DOHH2 (cell line): ENCODE measurements at regions not wholly inside any gene's neighbourhood (a gene's known extent, or its start where the extent isn't known, plus 50 kb on each side); places are given as distances from the start of the nearest gene placed in this dataset.

ENCODE experiments used
- H3F3A ChIP-seq: fragments of 200-600 bp; sonication (generic), shearing (Covaris generic); 2 replicates; pipeline ENCODE4 v1.6.0; 2016; ENCODE audit warnings: antibody characterized with exemption, mild to moderate bottlenecking; ENCODE audit not compliant: control insufficient read depth, insufficient read depth
- H3K27ac ChIP-seq: fragments of 200-600 bp; sonication (generic); 2 replicates; pipeline ENCODE4 v1.5.1; 2014; ENCODE audit warnings: low read depth, mild to moderate bottlenecking, low read length, moderate library complexity
- H3K27me3 ChIP-seq: fragments of 200-600 bp; sonication (generic); 2 replicates; pipeline ENCODE4 v1.6.1; 2014; ENCODE audit warnings: mild to moderate bottlenecking, low read length, mixed read lengths; ENCODE audit not compliant: control insufficient read depth
- H3K36me3 ChIP-seq: fragments of 200-600 bp; sonication (generic); 2 replicates; pipeline ENCODE4 v1.6.1; 2014; ENCODE audit warnings: mild to moderate bottlenecking, low read length, moderate library complexity, mixed read lengths; ENCODE audit not compliant: control insufficient read depth
- H3K4me1 ChIP-seq: fragments of 200-600 bp; sonication (generic); 2 replicates; pipeline ENCODE4 v1.6.1; 2014; ENCODE audit warnings: mild to moderate bottlenecking, low read length, mixed read lengths; ENCODE audit not compliant: control insufficient read depth
- H3K4me2 ChIP-seq: fragments of 200-600 bp; sonication (generic); 2 replicates; pipeline ENCODE4 v1.6.0; 2014; ENCODE audit warnings: mild to moderate bottlenecking, low read length, moderate library complexity
- H3K4me3 ChIP-seq: fragments of 200-600 bp; sonication (generic); 2 replicates; pipeline ENCODE4 v1.5.1; 2014; ENCODE audit warnings: mild to moderate bottlenecking, low read length, mixed read lengths
- H3K79me2 ChIP-seq: fragments of 200-600 bp; sonication (generic); 2 replicates; pipeline ENCODE4 v1.6.1; 2014; ENCODE audit warnings: mild to moderate bottlenecking, low read length, mixed read lengths; ENCODE audit not compliant: control insufficient read depth
- H3K9me2 ChIP-seq: fragments of 200-600 bp; sonication (generic); replicated peaks from 2 replicates; pipeline ENCODE4 v1.6.1; 2014; ENCODE audit warnings: mild to moderate bottlenecking, low read length, mixed read lengths; ENCODE audit not compliant: control insufficient read depth
- H3K9me3 ChIP-seq: fragments of 200-600 bp; sonication (generic); 2 replicates; pipeline ENCODE4 v1.6.1; 2014; ENCODE audit warnings: antibody characterized with exemption, low read length, mixed read lengths; ENCODE audit not compliant: control insufficient read depth, insufficient read depth
- H4K20me1 ChIP-seq: fragments of 200-600 bp; sonication (generic); 2 replicates; pipeline ENCODE4 v1.6.0; 2014; ENCODE audit warnings: low read depth, mild to moderate bottlenecking, antibody characterized with exemption, low read length, moderate library complexity; ENCODE audit not compliant: control insufficient read depth, insufficient read depth
- EZH2phosphoT487 ChIP-seq: fragments of 200-600 bp; sonication (generic); IDR thresholded peaks from 2 replicates; pipeline ENCODE4 v1.6.1; 2017; ENCODE audit warnings: borderline replicate concordance, mild to moderate bottlenecking, antibody characterized with exemption, low read length, moderate library complexity, mixed read lengths
- TF ChIP-seq, protein P1 (sequence below): fragments of 200-600 bp; sonication (generic); IDR thresholded peaks from one replicate; pipeline ENCODE4 v1.5.1; 2014; ENCODE audit warnings: antibody characterized with exemption, mild to moderate bottlenecking, low read depth, low read length; ENCODE audit not compliant: poor library complexity, severe bottlenecking

DNA sequence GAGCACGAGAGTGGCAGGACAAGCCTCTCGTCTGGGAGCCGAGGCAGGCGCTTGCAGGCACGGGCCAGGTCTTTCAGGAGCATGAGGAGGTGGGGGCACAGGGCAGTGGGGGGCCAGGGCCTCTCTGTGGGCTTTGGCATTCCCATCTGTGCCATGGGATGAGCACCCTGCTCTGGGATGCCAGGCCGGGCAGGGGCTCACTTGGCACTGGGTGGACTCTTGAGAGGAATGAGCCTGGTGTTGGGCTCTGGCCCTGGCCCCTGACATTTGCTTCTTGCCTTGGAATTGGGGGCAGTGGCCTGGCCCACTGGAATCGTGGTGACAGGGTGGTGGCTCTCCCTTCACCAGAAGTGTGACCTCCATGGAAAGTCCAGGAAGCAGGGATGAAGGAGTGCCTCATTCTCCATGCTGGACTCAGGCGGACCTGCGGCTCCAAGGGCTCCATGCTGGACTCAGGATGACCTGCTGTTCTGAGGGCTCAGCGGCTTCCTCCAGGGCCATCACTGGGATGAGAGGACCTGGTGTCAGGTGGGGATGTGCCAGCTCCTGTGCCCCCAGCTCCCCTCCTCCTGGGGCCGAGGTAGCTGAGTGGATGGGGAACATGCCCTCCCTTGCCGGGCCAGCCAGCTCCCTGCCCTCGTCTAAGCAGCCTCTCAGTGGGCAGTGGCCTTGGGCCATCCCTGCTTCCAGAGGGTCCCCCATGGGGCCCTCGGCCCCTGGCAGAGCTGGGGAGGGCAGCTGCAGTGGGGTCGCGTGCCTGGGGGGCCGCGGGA is 220.3 kb downstream of the KIF26A start:
- Histone ChIP-seq H3K36me3 (no peaks in the 10 kb centered on the region), H3K79me2 (no peaks in the 10 kb centered on the region), H3K27me3 (no peaks in the 10 kb centered on the region), H3K9me2 (no peaks in the 10 kb centered on the region), H3K9me3 (no peaks in the 10 kb centered on the region), H3K4me2 (no peak overlapping the region), H3K4me1 (no peaks in the 10 kb centered on the region), H3K27ac (no peak overlapping the region), H4K20me1 (no peaks in the 10 kb centered on the region), H3K4me3 (no peak overlapping the region), H3F3A (no peaks in the 10 kb centered on the region)
- TF ChIP-seq, protein P1, sequence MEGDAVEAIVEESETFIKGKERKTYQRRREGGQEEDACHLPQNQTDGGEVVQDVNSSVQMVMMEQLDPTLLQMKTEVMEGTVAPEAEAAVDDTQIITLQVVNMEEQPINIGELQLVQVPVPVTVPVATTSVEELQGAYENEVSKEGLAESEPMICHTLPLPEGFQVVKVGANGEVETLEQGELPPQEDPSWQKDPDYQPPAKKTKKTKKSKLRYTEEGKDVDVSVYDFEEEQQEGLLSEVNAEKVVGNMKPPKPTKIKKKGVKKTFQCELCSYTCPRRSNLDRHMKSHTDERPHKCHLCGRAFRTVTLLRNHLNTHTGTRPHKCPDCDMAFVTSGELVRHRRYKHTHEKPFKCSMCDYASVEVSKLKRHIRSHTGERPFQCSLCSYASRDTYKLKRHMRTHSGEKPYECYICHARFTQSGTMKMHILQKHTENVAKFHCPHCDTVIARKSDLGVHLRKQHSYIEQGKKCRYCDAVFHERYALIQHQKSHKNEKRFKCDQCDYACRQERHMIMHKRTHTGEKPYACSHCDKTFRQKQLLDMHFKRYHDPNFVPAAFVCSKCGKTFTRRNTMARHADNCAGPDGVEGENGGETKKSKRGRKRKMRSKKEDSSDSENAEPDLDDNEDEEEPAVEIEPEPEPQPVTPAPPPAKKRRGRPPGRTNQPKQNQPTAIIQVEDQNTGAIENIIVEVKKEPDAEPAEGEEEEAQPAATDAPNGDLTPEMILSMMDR = no peak
- no peak for TF ChIP-seq EZH2phosphoT487

DNA sequence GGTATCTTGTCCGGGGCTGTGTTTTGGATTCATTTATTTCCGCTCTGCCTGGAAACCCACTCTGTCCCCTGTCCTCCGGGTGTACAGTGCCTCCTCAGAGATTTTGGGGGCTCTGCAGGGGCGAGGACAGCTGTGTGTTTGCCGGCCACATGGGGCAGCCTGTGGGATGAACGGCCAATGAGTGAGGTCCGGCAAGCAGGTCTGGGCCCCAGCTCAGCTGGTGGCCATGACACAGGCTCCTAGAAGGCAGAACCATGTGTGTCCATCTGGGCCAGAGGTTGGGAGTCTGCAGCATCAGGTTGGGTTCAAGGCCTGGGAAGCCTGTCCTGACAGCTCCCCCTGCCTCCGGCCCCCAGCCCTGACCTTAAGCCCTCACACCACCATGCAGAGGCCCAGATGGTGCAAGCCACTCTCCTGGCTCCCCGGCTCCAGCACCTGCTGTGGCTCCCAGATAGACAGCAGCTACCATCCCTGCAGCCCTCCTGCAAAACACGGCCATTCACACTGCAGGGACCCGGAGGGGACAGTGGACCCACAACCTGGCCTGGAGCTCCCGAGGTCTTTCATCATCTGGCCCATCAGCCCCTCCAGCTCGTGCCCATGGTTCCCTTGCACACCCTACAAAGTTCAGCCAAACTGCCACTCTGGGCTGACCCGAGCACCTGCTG is 220.1 kb upstream of the C14orf180 start:
- Histone ChIP-seq H3K36me3 (no peaks in the 10 kb centered on the region), H3K4me1 (no peaks in the 10 kb centered on the region), H3K27me3 (no peaks in the 10 kb centered on the region), H3K79me2 (no peaks in the 10 kb centered on the region), H3F3A (no peaks in the 10 kb centered on the region), H4K20me1 (no peaks in the 10 kb centered on the region), H3K4me2 (no peak overlapping the region), H3K4me3 (no peak overlapping the region), H3K9me2 (no peaks in the 10 kb centered on the region), H3K9me3 (no peaks in the 10 kb centered on the region), H3K27ac (no peak overlapping the region)
- TF ChIP-seq EZH2phosphoT487 = no peak
- TF ChIP-seq, protein P1 = no peak

DNA sequence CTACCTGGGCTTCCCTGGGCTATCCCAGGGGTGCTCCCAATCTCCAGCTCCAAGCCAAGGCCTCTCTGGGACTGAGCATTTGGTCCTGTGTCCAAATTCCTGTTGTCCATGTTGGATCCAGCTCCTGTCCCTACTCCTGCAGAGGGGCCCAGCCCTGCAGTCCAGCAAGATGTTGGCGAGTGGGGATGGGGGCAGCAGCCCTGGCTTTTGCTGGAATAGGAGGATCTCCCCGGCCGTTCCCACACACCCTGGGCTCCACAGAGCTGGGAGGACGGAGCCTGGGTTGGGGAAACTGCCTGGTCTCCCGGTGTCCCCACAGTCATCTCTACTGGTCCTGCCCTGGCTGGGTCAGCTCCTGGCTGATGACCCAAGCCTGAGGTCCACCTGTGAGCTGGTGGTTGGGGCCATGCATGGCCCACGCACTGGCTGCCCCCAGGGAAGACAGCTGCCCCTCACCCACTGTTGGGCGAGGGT is 219.6 kb upstream of the C14orf180 start:
- no peaks in the 10 kb centered on the region for H3F3A ChIP-seq
- TF ChIP-seq, protein P1 = no peak
- no peak for TF ChIP-seq EZH2phosphoT487
- no peaks in the 10 kb centered on the region for H3K36me3 ChIP-seq
- H3K27ac ChIP-seq = no peak overlapping the region
- H3K9me3 ChIP-seq = no peaks in the 10 kb centered on the region
- no peaks in the 10 kb centered on the region for H4K20me1 ChIP-seq
- no peaks in the 10 kb centered on the region for H3K79me2 ChIP-seq
- H3K4me2 ChIP-seq = no peak overlapping the region
- no peaks in the 10 kb centered on the region for H3K27me3 ChIP-seq
- H3K4me1 ChIP-seq = no peaks in the 10 kb centered on the region
- H3K9me2 ChIP-seq = no peaks in the 10 kb centered on the region
- H3K4me3 ChIP-seq = no peak overlapping the region
